HG03439 (cell line): ENCODE measurements at regions not wholly inside any gene's neighbourhood (a gene's known extent, or its start where the extent isn't known, plus 50 kb on each side); places are given as distances from the start of the nearest gene placed in this dataset.

Experiments
- ATAC-seq: cut with Tn5 transposase; IDR thresholded peaks from one replicate; pipeline ENCODE4 v1.9.1; 2021; ENCODE audit warnings: mild to moderate bottlenecking, moderate library complexity; ENCODE audit not compliant: unreplicated experiment

GRCh38 chr7:124515106-124515830 is 250.3 kb downstream of the GPR37 start:
- ATAC-seq: no peak

- no peak for ATAC-seq
Measured at GRCh38 chr7:124514471-124514870, 251.1 kb downstream of the GPR37 start.

GRCh38 chr7:124497176-124497575 is 268.4 kb downstream of the GPR37 start:
- no peak for ATAC-seq

GRCh38 chr7:124489925-124490324 is 275.7 kb downstream of the GPR37 start:
- ATAC-seq: no peak

- no peak for ATAC-seq
Measured at GRCh38 chr7:124489082-124489819, 276.3 kb downstream of the GPR37 start.

- no peak for ATAC-seq
Measured at GRCh38 chr7:124482229-124482628, 283.4 kb downstream of the GPR37 start.

- ATAC-seq: no peak
Measured at GRCh38 chr7:124480821-124481290, 284.7 kb downstream of the GPR37 start.

GRCh38 chr7:124480036-124480820 is 285.4 kb downstream of the GPR37 start:
- ATAC-seq: no peak

- ATAC-seq: no peak
Measured at GRCh38 chr7:124462249-124462648, 303.3 kb downstream of the GPR37 start.

GRCh38 chr7:124460555-124460954 is 305.0 kb downstream of the GPR37 start:
- no peak for ATAC-seq

- no peak for ATAC-seq
Measured at GRCh38 chr7:124460056-124460450, 305.5 kb downstream of the GPR37 start.

- no peak for ATAC-seq
Measured at GRCh38 chr7:124459101-124460055, 306.2 kb downstream of the GPR37 start.

GRCh38 chr7:124457841-124458240 is 307.8 kb downstream of the GPR37 start:
- no peak for ATAC-seq

- no peak for ATAC-seq
Measured at GRCh38 chr7:124456286-124456685, 309.3 kb downstream of the GPR37 start.

- ATAC-seq: no peak
Measured at GRCh38 chr7:124452186-124452585, 313.4 kb downstream of the GPR37 start.

GRCh38 chr7:124449896-124450295 is 315.7 kb downstream of the GPR37 start:
- no peak for ATAC-seq

GRCh38 chr7:124444696-124445480 is 320.7 kb downstream of the GPR37 start:
- no peak for ATAC-seq

- ATAC-seq: no peak
Measured at GRCh38 chr7:124443762-124444161, 321.8 kb downstream of the GPR37 start.

- ATAC-seq: no peak
Measured at GRCh38 chr7:124440081-124440480, 325.5 kb downstream of the GPR37 start.
